A673 (cell line): ENCODE measurements at regions not wholly inside any gene's neighbourhood (a gene's known extent, or its start where the extent isn't known, plus 50 kb on each side); places are given as distances from the start of the nearest gene placed in this dataset.

ENCODE experiments used
- CTCF ChIP-seq: fragments of 300-800, 200-600 bp; sonication (generic); conservative IDR thresholded peaks from 2 replicates; pipeline ENCODE4 v1.5.1; 2017; ENCODE audit warnings: low read depth, mild to moderate bottlenecking, antibody characterized with exemption, low read length, moderate library complexity, mixed read lengths
- EZH2 ChIP-seq: fragments of 200-600 bp; sonication (generic); IDR thresholded peaks from 2 replicates; pipeline ENCODE4 v1.6.1; 2017; ENCODE audit warnings: borderline replicate concordance, low read depth, mild to moderate bottlenecking, mixed read lengths, antibody characterized with exemption, low read length; ENCODE audit not compliant: poor library complexity, severe bottlenecking

DNA sequence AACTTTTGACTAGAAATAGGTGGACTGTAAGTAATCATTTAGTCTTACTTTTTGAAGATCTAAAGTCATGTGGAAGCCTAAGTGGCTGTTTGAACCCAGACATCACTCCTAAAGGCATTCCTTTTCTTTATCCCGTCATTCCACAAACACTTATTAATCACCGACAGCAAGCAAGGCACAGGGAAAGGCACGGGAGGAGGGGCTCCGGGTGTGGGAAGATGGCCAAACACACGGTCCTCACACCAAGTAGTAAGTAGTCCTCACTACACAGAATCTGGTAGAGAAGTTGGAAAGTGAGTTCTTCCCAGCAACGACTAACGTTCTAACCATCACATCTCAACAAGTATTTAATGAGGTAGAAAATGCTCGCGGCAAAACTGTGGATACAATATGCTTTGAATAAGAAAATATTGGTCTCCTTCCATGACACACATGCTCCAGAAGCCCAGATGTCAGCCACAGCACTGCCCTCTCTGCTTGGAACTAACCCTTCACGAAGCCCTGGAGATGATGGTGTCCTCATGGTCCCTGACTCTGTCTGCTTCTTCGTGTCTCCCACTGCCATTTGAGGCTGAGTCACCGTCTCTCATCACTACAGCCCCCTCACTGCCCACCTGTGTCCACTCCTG, 202.2 kb downstream of the OPA1 start:
- TF ChIP-seq CTCF = no peak
- no peak for TF ChIP-seq EZH2
